Loucy (cell line): ENCODE measurements at regions not wholly inside any gene's neighbourhood (a gene's known extent, or its start where the extent isn't known, plus 50 kb on each side); places are given as distances from the start of the nearest gene placed in this dataset.

Source experiments
- EZH2phosphoT487 ChIP-seq: fragments of 200-600 bp; IDR thresholded peaks from 2 replicates; pipeline ENCODE4 v1.6.1; 2018; ENCODE audit warnings: antibody characterized with exemption, mild to moderate bottlenecking, moderate library complexity, borderline replicate concordance
- TF ChIP-seq, protein P1 (sequence below): fragments of 200-600 bp; sonication (generic); conservative IDR thresholded peaks from 2 replicates; pipeline ENCODE4 v1.5.1; 2014; ENCODE audit warnings: mild to moderate bottlenecking, antibody characterized with exemption, low read length

DNA sequence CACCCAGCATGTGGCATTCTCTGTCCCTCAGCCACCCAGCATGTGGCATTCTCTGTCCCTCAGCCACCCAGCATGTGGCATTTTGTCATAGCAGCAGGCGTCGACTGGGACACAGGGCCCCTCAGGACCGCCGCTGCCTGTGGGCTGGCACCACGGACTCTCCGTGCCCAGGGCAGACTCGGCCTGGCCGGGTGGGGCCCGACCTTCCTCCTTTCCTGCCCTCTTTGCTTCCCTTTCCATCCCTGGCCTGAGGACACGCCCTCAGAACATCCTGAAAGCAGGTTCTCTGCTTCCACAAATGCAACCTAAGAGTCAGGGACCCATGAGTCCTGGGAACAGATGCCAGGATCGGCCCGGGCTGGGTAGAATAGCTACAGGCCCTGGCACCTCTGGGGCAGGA is 291.4 kb upstream of the SALL3 start:
- TF ChIP-seq, protein P1, sequence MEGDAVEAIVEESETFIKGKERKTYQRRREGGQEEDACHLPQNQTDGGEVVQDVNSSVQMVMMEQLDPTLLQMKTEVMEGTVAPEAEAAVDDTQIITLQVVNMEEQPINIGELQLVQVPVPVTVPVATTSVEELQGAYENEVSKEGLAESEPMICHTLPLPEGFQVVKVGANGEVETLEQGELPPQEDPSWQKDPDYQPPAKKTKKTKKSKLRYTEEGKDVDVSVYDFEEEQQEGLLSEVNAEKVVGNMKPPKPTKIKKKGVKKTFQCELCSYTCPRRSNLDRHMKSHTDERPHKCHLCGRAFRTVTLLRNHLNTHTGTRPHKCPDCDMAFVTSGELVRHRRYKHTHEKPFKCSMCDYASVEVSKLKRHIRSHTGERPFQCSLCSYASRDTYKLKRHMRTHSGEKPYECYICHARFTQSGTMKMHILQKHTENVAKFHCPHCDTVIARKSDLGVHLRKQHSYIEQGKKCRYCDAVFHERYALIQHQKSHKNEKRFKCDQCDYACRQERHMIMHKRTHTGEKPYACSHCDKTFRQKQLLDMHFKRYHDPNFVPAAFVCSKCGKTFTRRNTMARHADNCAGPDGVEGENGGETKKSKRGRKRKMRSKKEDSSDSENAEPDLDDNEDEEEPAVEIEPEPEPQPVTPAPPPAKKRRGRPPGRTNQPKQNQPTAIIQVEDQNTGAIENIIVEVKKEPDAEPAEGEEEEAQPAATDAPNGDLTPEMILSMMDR, result no peak
- TF ChIP-seq EZH2phosphoT487, result no peak
